M059J (cell line): ENCODE measurements at regions not wholly inside any gene's neighbourhood (a gene's known extent, or its start where the extent isn't known, plus 50 kb on each side); places are given as distances from the start of the nearest gene placed in this dataset.

Experiments used
- DNase-seq: peaks from one replicate; pipeline ENCODE4 v3.0.0-alpha.2; 2012; ENCODE audit warnings: low read depth

DNA sequence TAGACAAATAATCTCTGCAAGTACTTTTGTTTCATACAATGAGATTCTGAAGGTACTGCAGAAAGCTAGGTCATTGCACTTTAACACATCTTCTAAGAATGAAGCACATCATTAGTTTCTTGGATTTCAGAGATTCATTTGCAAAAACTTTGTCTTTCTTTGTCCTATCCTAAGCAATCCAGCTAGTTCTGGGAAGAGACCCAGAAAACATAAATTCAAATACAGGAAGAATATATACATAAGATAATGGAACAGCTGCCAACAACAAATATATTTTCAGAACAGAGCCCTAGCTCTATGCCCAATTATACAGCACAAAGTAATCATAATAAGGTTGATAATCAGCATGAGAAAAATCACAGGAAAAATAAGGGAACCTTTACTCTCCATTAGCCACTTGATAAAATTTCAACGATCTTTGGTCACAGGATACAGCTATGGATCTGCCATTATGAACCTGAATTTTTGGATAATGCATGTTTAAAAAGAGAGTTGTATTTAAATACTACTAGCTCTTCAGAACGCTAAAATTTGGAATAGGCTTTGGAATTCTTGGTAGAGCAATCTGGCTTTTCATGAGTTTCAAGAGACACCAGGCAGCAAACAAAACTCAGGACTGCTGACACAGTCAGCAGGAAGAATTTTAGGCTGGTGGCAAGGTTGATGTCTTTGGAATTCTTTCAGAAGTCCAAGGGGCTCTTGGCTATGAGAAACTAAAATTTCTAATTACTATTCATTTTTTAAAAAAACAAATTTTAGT is 250.4 kb upstream of the SMIM21 start:
- DNase-seq: no peak

- DNase-seq: no peak
These were observed 233.4 kb upstream of the SMIM21 start for GRCh38 chr18:75660932-75661331.

DNA sequence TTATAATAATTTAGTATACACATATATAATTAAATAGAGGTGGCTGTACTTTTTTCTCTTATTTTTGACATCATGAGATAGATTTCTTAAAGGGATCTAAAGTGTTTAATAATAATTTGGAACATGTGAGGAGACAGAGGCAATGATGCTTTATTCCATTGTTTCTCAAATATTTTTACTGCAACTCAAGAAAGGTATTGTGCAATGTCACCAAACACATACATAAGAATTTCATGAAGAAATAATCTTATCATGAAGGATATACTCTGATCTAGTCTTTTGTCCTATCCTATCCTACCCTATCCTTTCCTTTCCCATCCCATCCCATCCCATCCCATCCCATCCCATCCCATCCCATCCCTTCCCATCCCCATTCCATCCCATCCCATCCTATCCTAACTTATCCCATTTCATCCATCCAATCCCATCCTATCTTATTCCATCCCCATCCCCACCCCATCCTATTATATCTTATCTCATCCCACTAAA is 232.1 kb upstream of the SMIM21 start:
- DNase-seq: no peak

DNA sequence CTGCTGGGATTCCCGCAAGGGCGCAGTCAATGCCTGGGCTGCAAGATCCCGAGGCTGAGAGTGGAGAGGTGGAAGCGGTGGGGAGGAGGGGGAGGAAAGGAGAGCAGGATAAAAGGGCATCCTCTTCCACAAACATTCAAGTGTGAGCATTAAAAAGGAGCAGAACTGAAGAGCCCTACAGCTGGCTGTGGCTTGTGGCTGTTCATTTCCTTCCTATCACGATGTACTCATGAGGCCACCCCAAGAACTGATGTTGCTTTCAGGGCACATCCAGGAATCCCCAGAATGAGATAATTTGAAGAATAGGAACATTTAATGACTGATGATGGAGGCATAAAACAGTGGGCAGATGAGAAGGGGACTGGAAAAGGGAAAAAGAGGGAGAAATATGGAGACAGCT is 230.8 kb upstream of the SMIM21 start:
- no peak for DNase-seq

- no peak for DNase-seq
These were observed 229.2 kb upstream of the SMIM21 start for GRCh38 chr18:75656563-75657247.

DNA sequence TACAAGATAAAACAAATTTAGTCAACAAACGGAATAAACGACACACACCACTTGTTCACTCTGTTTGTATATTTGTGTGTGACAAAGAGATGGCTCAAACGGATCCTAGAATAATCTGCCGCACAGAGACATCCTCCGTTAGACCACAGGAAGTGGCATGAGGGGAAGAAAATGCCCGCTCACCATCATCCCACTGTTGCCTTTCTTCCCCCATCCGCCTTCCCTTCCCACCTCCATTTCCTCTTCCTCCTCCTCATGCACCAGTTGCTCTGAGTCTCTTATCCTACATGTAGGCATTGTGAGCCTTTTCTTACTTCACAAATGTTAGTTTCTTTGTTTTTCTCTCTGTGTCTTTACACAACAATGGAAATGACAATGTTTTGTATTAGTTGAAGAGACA is 228.5 kb upstream of the SMIM21 start:
- DNase-seq: no peak

DNA sequence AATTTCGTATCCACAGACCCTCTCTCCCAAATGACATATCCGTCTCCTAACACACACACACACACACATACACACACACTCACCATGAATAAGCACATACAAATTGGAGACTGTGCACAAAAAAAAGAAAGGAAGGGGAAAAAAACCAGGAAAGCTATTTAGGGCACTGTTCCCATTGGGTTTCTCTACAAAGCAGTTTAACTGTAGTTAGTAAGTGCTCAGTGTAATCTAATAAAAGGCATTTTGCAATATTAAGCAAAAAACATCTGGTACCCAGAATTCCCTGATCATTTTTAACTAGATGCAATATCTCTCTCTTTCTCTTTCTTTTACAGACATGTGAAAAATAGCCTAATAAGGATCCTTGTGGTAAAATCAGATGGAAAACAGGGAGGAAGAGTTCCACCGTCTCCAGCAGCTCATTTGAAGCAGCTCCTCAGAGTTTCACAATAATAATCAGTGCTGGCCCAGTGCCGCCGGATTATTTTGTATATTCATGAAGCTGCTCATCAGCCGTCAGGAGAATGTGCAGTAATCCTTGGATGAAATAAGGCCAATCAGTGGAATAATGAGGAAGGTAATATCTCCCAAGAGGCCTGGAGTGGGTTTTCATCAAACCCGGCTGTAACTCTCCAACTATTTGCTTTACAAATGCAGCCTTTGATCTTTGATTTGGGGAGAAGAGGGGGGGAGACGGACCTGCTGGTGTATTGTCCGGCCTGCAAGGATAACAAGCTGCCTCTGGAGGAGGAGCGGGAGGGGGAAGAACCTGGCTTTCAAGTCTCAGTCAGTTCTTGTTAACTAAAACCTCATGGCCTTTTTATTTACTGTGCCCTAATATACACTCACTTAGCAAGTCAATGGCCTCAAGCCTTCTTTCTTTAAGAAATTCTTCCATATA is 227.6 kb upstream of the SMIM21 start:
- DNase-seq: no peak

DNA sequence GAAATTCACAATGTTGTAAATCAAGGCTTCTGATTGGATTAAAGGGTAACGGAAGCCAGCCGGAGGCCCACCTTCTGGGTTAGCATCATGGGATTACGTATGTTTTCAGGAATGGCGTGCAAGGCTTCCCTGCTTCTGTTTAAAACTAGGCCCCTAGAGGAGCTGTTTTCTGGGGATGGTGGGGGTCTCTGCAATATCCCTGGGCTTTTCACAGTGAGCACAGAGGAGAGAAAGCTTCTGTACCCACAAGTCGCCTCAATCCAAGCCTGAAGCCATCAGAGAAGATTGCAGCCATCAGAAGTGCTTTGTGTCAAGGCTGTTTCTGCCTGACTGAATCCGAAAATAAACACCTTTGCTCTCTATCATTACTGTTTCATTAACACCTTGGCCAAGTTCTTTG is 226.9 kb upstream of the SMIM21 start:
- DNase-seq: no peak

DNA sequence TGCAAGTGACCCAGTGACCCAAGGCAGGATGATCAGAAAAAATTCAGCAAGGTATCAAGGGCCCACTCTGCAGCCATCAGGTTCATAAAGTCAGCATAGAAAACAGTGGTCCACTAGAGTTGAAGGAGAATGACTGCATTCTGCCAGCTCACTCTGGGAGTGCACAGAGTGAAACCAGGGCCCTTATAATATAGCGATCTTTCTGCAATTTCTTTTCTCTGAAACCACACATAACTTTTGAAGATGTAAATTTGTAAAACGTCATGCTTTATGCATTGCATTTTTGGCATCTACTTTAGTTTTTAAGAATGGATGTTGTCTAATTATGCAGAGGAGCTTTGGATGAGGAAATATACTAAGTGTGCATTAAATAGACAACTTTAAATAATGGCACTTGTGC is 225.0 kb upstream of the SMIM21 start:
- no peak for DNase-seq

GRCh38 chr18:75644871-75645270 is 217.4 kb upstream of the SMIM21 start:
- DNase-seq: no peak

GRCh38 chr18:75643083-75643482 is 215.6 kb upstream of the SMIM21 start:
- DNase-seq: no peak

GRCh38 chr18:75639472-75639831 is 211.9 kb upstream of the SMIM21 start:
- DNase-seq: no peak

DNA sequence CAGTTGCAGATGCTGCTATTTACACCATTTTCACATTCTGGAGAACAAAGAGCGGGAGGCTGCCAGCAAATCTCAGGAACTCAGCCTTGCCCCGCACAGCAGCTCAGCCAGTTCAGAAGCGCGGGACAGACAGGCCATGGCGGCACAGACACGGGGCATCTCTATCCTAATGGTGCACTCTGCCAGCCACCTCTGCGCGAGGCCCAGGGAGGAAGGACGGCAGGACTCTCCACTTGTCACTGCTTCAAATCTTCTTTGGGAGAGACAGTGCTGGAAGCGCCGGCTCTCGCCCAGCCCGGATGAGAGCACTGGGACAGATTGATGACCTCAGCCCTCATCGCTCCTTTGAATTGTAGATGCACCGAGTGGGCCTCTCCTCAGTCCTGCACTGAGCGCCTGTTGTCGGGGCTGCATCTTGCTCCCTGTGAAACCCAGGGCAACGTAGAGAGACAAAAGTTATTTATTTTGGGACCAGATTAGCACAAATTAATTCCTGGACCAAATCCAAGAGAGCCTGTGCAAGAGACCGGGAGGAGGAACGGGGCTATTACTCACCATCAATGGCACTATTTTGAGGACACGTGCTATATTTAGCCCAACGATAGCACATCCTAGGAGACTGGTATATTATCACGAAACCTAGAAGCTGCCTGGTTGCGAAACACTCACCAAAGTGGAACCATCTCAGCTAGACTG is 211.4 kb upstream of the SMIM21 start:
- DNase-seq: peak; percentile 28

- peak; percentile 34 for DNase-seq
These were observed 210.8 kb upstream of the SMIM21 start for GRCh38 chr18:75638223-75638775.

GRCh38 chr18:75635096-75635495 is 207.6 kb upstream of the SMIM21 start:
- DNase-seq: no peak

- DNase-seq: peak; percentile 25
These were observed 198.5 kb upstream of the SMIM21 start for GRCh38 chr18:75625966-75626365.

- DNase-seq: peak; percentile 61
These were observed 197.4 kb upstream of the SMIM21 start for GRCh38 chr18:75624869-75625268.

- DNase-seq: no peak
These were observed 194.3 kb upstream of the SMIM21 start for GRCh38 chr18:75621818-75622217.

DNA sequence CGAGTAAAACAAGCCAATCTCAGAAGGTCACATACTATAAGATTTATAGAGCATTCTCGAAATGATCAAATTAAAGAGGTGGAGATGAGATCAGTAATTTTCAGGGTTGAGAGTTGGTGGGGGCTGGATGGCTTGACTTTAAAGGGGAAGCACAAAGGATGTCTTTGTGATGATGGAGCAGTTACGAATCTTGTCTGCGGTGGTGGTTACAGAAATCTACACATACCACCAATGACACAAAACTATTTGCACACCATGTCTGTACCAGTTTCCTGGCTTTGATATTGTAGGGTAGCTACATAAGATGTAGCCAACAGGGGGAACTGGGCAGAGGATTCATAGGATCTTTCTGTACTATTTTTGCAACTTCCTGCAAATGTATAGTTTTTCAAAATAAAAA is 190.6 kb upstream of the SMIM21 start:
- DNase-seq: no peak

DNA sequence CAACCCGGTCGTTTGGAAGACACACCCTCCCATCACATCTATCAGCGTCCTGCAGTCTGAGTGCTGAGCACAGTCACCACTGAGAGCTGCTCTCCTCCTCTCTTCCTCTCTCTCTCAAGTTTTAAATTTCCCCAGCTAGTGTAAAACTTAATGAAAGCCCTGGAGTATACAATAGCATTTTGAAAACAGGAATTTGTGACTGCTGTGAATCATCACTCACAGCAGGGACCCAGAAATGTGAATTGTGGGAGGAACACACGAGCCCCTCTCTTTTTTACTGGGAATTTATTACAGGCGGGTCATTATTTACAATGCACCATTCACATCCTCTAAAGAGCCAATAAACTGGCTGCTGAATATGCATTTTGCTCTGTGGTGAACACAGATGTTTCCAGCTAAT is 185.0 kb upstream of the SMIM21 start:
- no peak for DNase-seq

DNA sequence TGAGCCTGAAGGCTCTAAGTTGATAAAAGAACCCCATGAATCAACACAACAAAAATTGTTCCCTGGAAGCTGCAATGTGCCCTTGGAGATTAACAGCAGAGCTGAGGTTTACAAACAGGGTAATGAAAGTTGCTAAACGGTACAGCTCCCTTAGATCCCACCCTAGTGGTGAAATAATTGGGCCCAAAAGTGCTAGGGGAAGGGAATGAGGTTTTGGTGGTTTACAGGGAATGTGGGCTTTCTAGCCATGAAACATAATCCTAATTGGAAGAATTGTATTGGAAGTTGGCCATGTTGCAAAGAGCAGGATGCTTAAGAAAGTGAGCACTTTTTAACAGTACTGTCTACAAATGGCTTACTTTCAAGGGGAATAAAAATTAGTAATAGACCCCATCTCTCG is 180.2 kb upstream of the SMIM21 start:
- DNase-seq: no peak

DNA sequence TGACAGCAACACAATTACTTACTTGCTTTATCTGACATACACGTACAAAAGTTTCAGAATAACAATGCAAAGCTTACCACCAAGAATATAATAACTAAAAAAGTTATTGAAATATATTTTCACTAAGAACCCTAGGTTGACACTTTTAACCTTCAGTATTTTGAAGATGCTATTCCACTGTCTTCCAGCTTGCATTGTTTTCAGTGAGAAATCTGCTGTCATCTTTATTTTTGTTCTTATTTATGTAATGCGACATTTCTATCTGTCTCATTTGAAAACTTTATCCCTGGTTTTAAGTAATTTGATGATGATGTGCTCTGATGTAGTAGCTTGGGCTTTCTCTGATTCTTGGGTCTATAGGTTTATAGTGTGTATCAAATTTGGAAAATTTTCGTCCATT is 165.0 kb upstream of the SMIM21 start:
- no peak for DNase-seq
